IMR-90 (cell line): ENCODE measurements at regions not wholly inside any gene's neighbourhood (a gene's known extent, or its start where the extent isn't known, plus 50 kb on each side); places are given as distances from the start of the nearest gene placed in this dataset.

Source experiments
- ATAC-seq: fragments of 200-7000 bp; cut with Tn5 transposase; 2 replicates; pipeline ENCODE4 v1.9.1; 2020; ENCODE audit warnings: low read depth, mild to moderate bottlenecking, moderate library complexity
- BruUV-seq: library from RNA; stranded (reverse); fragments of 400-500 nt; replicated peaks from 2 replicates; lab custom pipeline; 2021; lab: Mats Ljungman, UMichigan
- CTCF ChIA-PET: fragments of 300-600 bp; formaldehyde crosslinking; extraction: SDS; loops from one replicate; lab custom pipeline; 2021; ENCODE audit warnings: antibody characterized with exemption; lab: Yijun Ruan, JAX
- POLR2A ChIA-PET: fragments of 300-600 bp; sonication (Branson Sonifier 250); formaldehyde crosslinking; loops from one replicate; lab custom pipeline; 2022; ENCODE audit warnings: antibody characterized with exemption; ENCODE audit not compliant: unreplicated experiment; lab: Charles Lee
- DNase-seq: peaks from one replicate; pipeline ENCODE4 v3.0.0; 2013
- H2AFZ ChIP-seq: replicated peaks from 2 replicates; pipeline ENCODE3; 2013; ENCODE audit warnings: low read length, mild to moderate bottlenecking; ENCODE audit not compliant: poor library complexity
- H2AK5ac ChIP-seq: 2 replicates; pipeline ENCODE4 v1.6.1; 2013; ENCODE audit warnings: low read depth, low read length, inconsistent platforms
- H2AK9ac ChIP-seq: replicated peaks from 2 replicates; pipeline ENCODE3; 2013; ENCODE audit warnings: mild to moderate bottlenecking, low read depth, low read length, moderate library complexity; ENCODE audit not compliant: poor library complexity
- H2BK120ac ChIP-seq: 2 replicates; pipeline ENCODE4 v1.6.1; 2013; ENCODE audit warnings: low read depth, low read length, inconsistent platforms
- H2BK15ac ChIP-seq: 3 replicates; pipeline ENCODE4 v1.6.1; 2013; ENCODE audit warnings: low read depth, low read length, inconsistent platforms
- H2BK20ac ChIP-seq: 2 replicates; pipeline ENCODE4 v1.6.1; 2013; ENCODE audit warnings: low read depth, mild to moderate bottlenecking, inconsistent platforms, low read length, moderate library complexity
- H2BK5ac ChIP-seq: 2 replicates; pipeline ENCODE4 v1.6.1; 2013; ENCODE audit warnings: mild to moderate bottlenecking, low read depth, low read length, inconsistent platforms; ENCODE audit not compliant: poor library complexity, severe bottlenecking
- H3K14ac ChIP-seq: replicated peaks from 2 replicates; pipeline ENCODE4 v1.6.1; 2013; ENCODE audit warnings: low read depth, low read length, inconsistent platforms
- H3K18ac ChIP-seq: 2 replicates; pipeline ENCODE4 v1.6.1; 2013; ENCODE audit warnings: low read depth, low read length, control low read depth
- H3K23ac ChIP-seq: 2 replicates; pipeline ENCODE4 v1.6.1; 2013; ENCODE audit warnings: low read depth, low read length, inconsistent platforms
- H3K27ac ChIP-seq: 2 replicates; pipeline ENCODE4 v1.5.1; 2013; ENCODE audit warnings: mild to moderate bottlenecking, control low read depth, low read length; ENCODE audit not compliant: insufficient read depth
- H3K27me3 ChIP-seq: 2 replicates; pipeline ENCODE4 v1.6.1; 2013; ENCODE audit warnings: low read length; ENCODE audit not compliant: control insufficient read depth, insufficient read depth
- H3K36me3 ChIP-seq: 2 replicates; pipeline ENCODE4 v1.6.1; 2013; ENCODE audit warnings: low read length, mixed read lengths; ENCODE audit not compliant: control insufficient read depth, insufficient read depth
- H3K4ac ChIP-seq: 2 replicates; pipeline ENCODE4 v1.6.1; 2013; ENCODE audit warnings: low read depth, low read length, inconsistent platforms
- H3K4me1 ChIP-seq: 2 replicates; pipeline ENCODE4 v1.6.1; 2013; ENCODE audit warnings: low read length, mixed read lengths; ENCODE audit not compliant: control insufficient read depth, insufficient read depth
- H3K4me2 ChIP-seq: 2 replicates; pipeline ENCODE4 v1.6.1; 2013; ENCODE audit warnings: low read depth, mild to moderate bottlenecking, control low read depth, low read length, moderate library complexity
- H3K4me3 ChIP-seq: 2 replicates; pipeline ENCODE4 v1.5.1; 2013; ENCODE audit warnings: low read depth, mild to moderate bottlenecking, control low read depth, low read length, moderate library complexity; ENCODE audit not compliant: insufficient read depth
- H3K56ac ChIP-seq: 2 replicates; pipeline ENCODE4 v1.6.1; 2013; ENCODE audit warnings: low read length, inconsistent platforms; ENCODE audit not compliant: insufficient read depth; ENCODE audit errors: extremely low read depth
- H3K79me1 ChIP-seq, 2 experiments: 2 replicates each; pipeline ENCODE4 v1.6.1; 2013; ENCODE audit warnings: low read length in 2 of 2, inconsistent platforms in 1 of 2, low read depth in 1 of 2
- H3K9ac ChIP-seq: 2 replicates; pipeline ENCODE4 v1.6.1; 2013; ENCODE audit warnings: low read depth, low read length, control low read depth
- H3K9me1 ChIP-seq: 2 replicates; pipeline ENCODE4 v1.6.1; 2013; ENCODE audit warnings: low read length, inconsistent platforms; ENCODE audit not compliant: insufficient read depth
- H3K9me3 ChIP-seq: 2 replicates; pipeline ENCODE4 v1.6.1; 2013; ENCODE audit warnings: low read length; ENCODE audit not compliant: control insufficient read depth, insufficient read depth
- H4K20me1 ChIP-seq: 2 replicates; pipeline ENCODE4 v1.6.1; 2013; ENCODE audit warnings: low read length, inconsistent platforms; ENCODE audit not compliant: insufficient read depth
- H4K5ac ChIP-seq: 2 replicates; pipeline ENCODE4 v1.6.1; 2013; ENCODE audit warnings: mild to moderate bottlenecking, low read depth, low read length, control low read depth
- H4K8ac ChIP-seq, 2 experiments: 2 replicates each; pipeline ENCODE4 v1.6.1; 2013; ENCODE audit warnings: low read depth in 2 of 2, low read length in 2 of 2, control low read depth in 1 of 2, inconsistent platforms in 1 of 2
- H4K91ac ChIP-seq: 2 replicates; pipeline ENCODE4 v1.6.1; 2013; ENCODE audit warnings: low read depth, low read length, inconsistent platforms; ENCODE audit not compliant: insufficient read depth
- ELK1 ChIP-seq: fragments of 150-350 bp; IDR thresholded peaks from 2 replicates; pipeline ENCODE4 v1.6.1; 2016; ENCODE audit warnings: low read depth, mild to moderate bottlenecking, low read length, moderate library complexity, borderline replicate concordance
- FOS ChIP-seq: fragments of 150-350 bp; IDR thresholded peaks from 2 replicates; pipeline ENCODE4 v1.6.1; 2016; ENCODE audit warnings: low read depth, low read length
- MAZ ChIP-seq: IDR thresholded peaks from 2 replicates; pipeline ENCODE4 v1.6.1; 2012; ENCODE audit warnings: low read depth, mild to moderate bottlenecking, low read length, improper control_type of control experiment, moderate library complexity, borderline replicate concordance
- NFE2L2 ChIP-seq: fragments of 150-350 bp; IDR thresholded peaks from 2 replicates; pipeline ENCODE4 v1.6.1; 2016; ENCODE audit warnings: low read depth, mild to moderate bottlenecking, low read length
- RFX5 ChIP-seq: IDR thresholded peaks from 2 replicates; pipeline ENCODE4 v1.8.0; 2012; ENCODE audit warnings: low read depth, mild to moderate bottlenecking, low read length, moderate library complexity
- SMC3 ChIP-seq: fragments of 150-350 bp; IDR thresholded peaks from 2 replicates; pipeline ENCODE4 v1.6.1; 2016; ENCODE audit warnings: low read depth, mild to moderate bottlenecking, antibody characterized with exemption, low read length, moderate library complexity
- USF2 ChIP-seq: fragments of 150-350 bp; IDR thresholded peaks from 2 replicates; pipeline ENCODE4 v1.6.1; 2017; ENCODE audit warnings: mild to moderate bottlenecking, antibody characterized with exemption, low read length, low read depth
- WGBS, 2 experiments: methylation state at CpG; one replicate each; pipeline versions ENCODE4 v1.1.5 to v1.1.7; 2013; ENCODE audit warnings: missing lambda C conversion rate in 2 of 2; ENCODE audit not compliant: insufficient read length in 1 of 2; ENCODE audit errors: extremely low coverage in 2 of 2; 5-methylcytosine and 5-hydroxymethylcytosine counted together
- dilution Hi-C: fragments of 300-500 bp; cut with HindIII; formaldehyde crosslinking; loops from one replicate; pipeline ENCODE4 v1.14.3; 2018; ENCODE audit warnings: low sequenced_read_pairs; ENCODE audit not compliant: unreplicated experiment
- in situ Hi-C: fragments of 300-500 bp; cut with MboI; formaldehyde crosslinking; loops from 3 replicates; pipeline ENCODE4 v1.14.3; 2019; ENCODE audit warnings: low sequenced_read_pairs, inconsistent platforms, mixed read lengths
- intact Hi-C: fragments of 100-400 bp; cut with micrococcal nuclease; formaldehyde crosslinking; loops from 2 replicates; pipeline ENCODE4 v1.10.0; 2022

- intact Hi-C loops: no loop called here
- H3K18ac ChIP-seq: no peak overlapping the region
Observed at GRCh38 chr20:40771308-40771610, 82.2 kb upstream of the MAFB start.

More at GRCh38 chr20:40771308-40771610, 82.2 kb upstream of the MAFB start:
- in situ Hi-C loops (no loop called here), dilution Hi-C loops (no loop called here)
- no peak for DNase-seq
- Histone ChIP-seq H2AK9ac (no peak overlapping the region), H3K27me3 (no peaks in the 10 kb centered on the region; the same call in 1 of the 2 replicates), H2BK120ac (no peak overlapping the region), H3K56ac (no peak overlapping the region), H3K9ac (no peak overlapping the region), H4K8ac (no peak overlapping the region), H4K91ac (no peak overlapping the region), H3K23ac (no peak overlapping the region), H2AK5ac (no peak overlapping the region), H3K4ac (no peak overlapping the region), H2BK15ac (no peak overlapping the region), H3K4me2 (no peak overlapping the region), H3K4me3 (no peak overlapping the region), H3K27ac (no peak overlapping the region), H2AFZ (no peak overlapping the region), H3K4me1 (no peaks in the 10 kb centered on the region), H3K9me1 (no peaks in the 10 kb centered on the region; the same call in 1 of the 2 replicates), H2BK20ac (no peak overlapping the region), H3K79me1 (no peaks in the 10 kb centered on the region), H2BK5ac (no peak overlapping the region), H3K14ac (no peak overlapping the region), H4K5ac (no peak overlapping the region), H4K20me1 (no peaks in the 10 kb centered on the region), H3K9me3 (no peaks in the 10 kb centered on the region), H3K36me3 (no peaks in the 10 kb centered on the region)
- CTCF ChIA-PET: no interaction called here
- BruUV-seq: no TSS peak
- POLR2A ChIA-PET: no interaction called here
- TF ChIP-seq SMC3: no peak
- no peak for TF ChIP-seq NFE2L2
- no peak for TF ChIP-seq FOS
- no peak for TF ChIP-seq RFX5
- TF ChIP-seq MAZ: no peak
- no peak for TF ChIP-seq USF2
- no peak for TF ChIP-seq ELK1
- no CpG with 5 or more reads among the region's 4 CpGs for WGBS, 2 experiments
- no peak for ATAC-seq
